GM10248 (cell line): ENCODE measurements at regions not wholly inside any gene's neighbourhood (a gene's known extent, or its start where the extent isn't known, plus 50 kb on each side); places are given as distances from the start of the nearest gene placed in this dataset.

ENCODE experiments used
- CTCF ChIA-PET: fragments of 300-600 bp; sonication (Branson Sonifier 250); formaldehyde crosslinking; extraction: SDS; loops from one replicate; lab custom pipeline; 2021; ENCODE audit warnings: antibody characterized with exemption; lab: Yijun Ruan, JAX
- POLR2A ChIA-PET: fragments of 350-650 bp; sonication (Branson Sonifier 250); formaldehyde crosslinking; extraction: SDS; loops from one replicate; lab custom pipeline; 2020; ENCODE audit warnings: antibody characterized with exemption; lab: Yijun Ruan, JAX
- DNase-seq: peaks from one replicate; pipeline ENCODE4 v3.0.0; 2012; ENCODE audit errors: extremely low spot score
- TF ChIP-seq, protein P1 (sequence below): IDR thresholded peaks from 2 replicates; pipeline ENCODE4 v1.5.1; 2012; ENCODE audit warnings: mild to moderate bottlenecking, low read depth; ENCODE audit errors: extremely low read depth, missing control alignments, control extremely low read depth

DNA sequence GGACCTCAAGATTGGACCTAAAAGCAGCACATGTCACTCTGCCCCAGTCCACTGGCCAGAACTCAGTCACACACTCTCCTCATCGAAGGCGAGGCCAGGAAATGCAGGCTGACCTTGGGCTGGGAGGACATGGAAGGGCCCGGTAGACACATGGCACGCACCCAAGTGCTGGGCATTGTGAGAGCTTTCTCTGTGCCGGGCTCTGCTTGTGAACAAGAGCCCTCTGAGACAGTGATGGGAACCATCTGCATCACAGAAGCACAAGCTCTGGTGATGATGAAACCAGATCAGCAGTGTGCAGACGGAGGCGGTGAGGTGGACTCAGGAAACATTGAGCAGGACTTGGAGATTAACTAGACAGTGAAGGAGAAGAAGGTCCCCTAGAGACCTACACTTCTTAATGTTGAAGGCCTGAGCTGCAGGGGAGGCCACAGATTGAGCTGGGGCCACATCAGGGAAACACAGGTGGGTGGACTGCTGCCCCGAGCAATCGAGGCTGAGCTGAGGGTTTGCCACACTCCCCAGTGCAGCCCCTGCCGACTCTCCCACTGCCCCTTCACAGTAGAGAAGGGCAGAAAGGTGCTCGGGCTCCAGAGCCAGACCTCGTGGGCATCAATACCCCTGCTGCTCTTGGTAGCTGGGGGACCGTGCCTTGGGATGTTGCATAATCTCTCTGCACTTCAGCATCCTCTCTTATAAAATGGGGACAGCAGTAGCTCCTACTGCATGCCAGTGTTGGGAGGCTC lies 1460.5 kb downstream of the TBC1D22A start:
- DNase-seq = no peak
- TF ChIP-seq, protein P1, sequence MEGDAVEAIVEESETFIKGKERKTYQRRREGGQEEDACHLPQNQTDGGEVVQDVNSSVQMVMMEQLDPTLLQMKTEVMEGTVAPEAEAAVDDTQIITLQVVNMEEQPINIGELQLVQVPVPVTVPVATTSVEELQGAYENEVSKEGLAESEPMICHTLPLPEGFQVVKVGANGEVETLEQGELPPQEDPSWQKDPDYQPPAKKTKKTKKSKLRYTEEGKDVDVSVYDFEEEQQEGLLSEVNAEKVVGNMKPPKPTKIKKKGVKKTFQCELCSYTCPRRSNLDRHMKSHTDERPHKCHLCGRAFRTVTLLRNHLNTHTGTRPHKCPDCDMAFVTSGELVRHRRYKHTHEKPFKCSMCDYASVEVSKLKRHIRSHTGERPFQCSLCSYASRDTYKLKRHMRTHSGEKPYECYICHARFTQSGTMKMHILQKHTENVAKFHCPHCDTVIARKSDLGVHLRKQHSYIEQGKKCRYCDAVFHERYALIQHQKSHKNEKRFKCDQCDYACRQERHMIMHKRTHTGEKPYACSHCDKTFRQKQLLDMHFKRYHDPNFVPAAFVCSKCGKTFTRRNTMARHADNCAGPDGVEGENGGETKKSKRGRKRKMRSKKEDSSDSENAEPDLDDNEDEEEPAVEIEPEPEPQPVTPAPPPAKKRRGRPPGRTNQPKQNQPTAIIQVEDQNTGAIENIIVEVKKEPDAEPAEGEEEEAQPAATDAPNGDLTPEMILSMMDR = no peak
- ChIA-PET CTCF (no interaction called here), POLR2A (no interaction called here)

DNA sequence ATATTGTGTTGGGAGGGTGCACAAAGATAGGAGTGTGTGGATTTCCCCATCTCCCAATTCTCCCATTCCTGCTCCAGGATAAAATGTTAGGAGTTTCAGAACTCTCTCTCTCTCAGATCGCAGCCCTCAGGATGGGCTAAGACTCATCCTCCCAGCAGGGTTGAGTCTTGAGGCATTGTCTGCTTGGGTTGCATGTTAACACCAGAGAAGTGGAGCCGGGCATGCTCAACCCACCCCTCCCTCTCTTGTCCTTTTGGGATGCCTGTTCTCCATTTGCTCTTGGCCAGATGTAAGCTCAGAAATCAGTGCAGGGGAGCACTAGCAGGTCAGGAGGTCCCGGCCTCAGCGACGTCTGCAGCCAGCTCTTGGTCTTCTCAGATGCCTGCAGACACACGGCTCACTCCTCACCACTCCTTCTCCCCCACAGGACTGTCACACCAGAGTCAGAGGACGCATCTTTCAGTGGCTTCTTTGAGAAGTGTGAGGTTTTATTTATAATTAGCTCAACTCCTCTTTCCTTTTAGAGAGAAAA lies 1456.5 kb downstream of the TBC1D22A start:
- CTCF ChIA-PET = no interaction called here
- no peak for DNase-seq
- POLR2A ChIA-PET = no interaction called here
- TF ChIP-seq, protein P1 = no peak

DNA sequence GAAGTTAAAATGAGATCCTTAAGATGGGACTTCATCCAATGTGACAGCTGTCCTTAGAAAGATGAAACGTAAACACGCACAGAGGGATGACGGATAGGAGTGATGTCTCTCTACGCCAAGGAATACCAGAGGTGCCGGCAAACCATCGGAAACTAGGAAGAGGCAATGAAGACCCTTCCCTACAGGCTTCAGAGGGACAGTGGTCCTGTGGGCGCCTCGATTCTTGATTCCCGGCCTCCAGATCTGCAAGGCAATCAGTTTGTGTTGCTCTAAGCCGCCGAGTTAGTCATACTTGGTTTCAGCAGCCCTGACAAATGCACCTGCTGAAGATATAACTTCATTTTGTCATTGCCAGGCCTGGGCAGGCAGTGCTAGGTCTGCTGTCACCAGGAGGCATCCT lies 1455.1 kb downstream of the TBC1D22A start:
- no peak for DNase-seq
- TF ChIP-seq, protein P1 = no peak
- POLR2A ChIA-PET = no interaction called here
- CTCF ChIA-PET = no interaction called here

DNA sequence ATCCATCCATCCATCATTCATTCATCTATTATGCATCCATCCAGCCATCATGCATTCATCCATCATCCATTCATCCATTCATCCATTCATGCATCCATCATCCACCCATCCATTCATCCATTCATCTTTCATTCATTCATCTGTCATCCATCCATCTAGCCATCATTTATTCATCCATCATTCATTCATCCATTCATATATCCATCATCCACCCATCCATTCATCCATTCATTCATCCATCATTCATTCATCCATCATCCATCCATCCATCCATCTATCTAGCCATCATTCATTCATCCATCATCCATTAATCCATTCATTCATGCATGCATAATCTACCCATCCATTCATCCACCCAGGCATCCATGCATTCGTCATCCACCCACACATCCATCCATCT lies 1450.3 kb downstream of the TBC1D22A start:
- DNase-seq = no peak

DNA sequence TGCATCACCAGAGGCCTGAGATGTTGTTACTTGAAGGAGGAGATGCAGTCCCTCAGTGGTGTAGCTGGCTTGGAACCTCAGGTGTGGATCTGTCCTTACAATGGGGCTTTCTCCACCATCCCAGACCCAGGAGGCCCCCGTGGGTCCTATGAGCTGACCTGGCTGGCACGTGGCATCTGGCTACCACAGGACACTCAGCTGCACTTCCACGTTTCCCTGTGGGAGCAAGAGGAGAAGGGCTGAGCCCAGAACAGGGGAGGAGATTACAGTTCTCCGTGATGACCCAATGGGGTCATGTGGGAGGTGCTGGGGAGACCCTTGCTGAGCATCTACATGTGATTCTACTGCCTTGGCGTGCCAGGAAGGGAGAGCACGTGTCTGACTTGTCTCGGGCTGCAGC lies 1448.4 kb downstream of the TBC1D22A start:
- TF ChIP-seq, protein P1 = no peak
- ChIA-PET POLR2A (no interaction called here), CTCF (no interaction called here)
- no peak for DNase-seq

More for the DNA sequence above, 1450.3 kb downstream of the TBC1D22A start:
- TF ChIP-seq, protein P1 = no peak
- ChIA-PET POLR2A (no interaction called here), CTCF (no interaction called here)

DNA sequence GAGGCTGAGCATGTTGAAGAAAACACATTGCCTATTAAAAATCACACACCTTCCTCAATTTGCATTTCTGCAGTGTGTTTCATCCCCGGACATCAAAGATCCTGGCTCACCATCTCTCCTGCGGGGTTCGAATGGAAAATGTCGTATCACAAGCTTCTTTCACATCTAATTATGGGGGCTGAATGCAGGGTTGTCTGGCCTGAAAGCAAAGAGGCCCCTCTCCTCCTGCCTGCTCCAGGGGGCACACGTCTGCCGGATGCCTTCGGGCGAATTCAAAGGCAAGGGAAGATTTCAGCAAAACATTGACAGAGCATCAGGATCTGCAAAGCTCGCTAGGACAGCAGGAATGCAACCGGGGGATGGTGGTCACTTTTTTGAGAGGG lies 1447.7 kb downstream of the TBC1D22A start:
- POLR2A ChIA-PET = no interaction called here
- DNase-seq = no peak
- CTCF ChIA-PET = no interaction called here
- TF ChIP-seq, protein P1 = no peak
